ENCODE measurements at regions not wholly inside any gene's neighbourhood (a gene's known extent, or its start where the extent isn't known, plus 50 kb on each side); places are given as distances from the start of the nearest gene placed in this dataset.

DNA sequence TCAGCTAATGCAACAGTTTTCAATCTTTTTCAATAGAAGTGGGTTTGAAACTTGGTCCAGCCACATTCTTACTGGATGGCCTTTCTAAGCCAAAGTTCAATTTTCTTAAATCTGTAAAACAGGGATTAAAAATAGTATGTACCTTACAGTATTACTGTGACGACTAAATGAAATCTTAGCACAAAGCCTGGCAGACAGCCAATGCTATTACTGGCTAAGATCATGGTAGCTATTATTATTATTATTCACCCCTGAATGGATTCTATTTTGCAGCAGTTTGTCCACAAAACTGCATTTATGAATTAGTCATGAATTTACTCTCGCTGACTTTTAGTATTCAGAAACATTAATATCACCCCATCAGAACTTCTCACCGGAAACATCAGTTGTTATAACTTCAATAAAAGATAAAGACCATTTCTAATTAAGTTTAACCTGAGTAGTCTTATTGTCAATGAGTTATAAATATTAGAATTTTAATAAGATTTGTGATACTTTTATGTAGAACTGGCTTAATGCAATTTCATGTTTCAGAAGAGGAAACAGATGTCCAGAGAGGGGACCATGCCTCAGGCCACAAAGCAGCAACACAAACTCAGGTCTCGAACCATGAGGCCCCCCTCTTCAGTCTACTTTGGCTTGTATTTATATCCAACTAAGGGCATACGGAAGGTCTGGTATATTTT lies 468.2 kb downstream of the ARHGEF28 start:
- DNase-seq (ENCODE audit: low read depth, low spot score) (peak; percentile 76), FAIRE-seq (no peak)
- H4K20me1 ChIP-seq (replicated peaks; ENCODE audit: control insufficient read depth, extremely low read depth, insufficient read depth, low read length), result no peaks in the 10 kb centered on the region
- intact Hi-C loops (cut with micrococcal nuclease) (no loop called here), dilution Hi-C loops (cut with MboI; ENCODE audit: extremely low pct_ligation_motif_present, low sequenced_read_pairs) (no loop called here)
- TF ChIP-seq FOS (IDR thresholded peaks at IDR 0.05; ENCODE audit: borderline replicate concordance, insufficient read depth, low read length) (no peak), GATA2 (IDR thresholded peaks at IDR 0.05; ENCODE audit: insufficient read depth, insufficient read length, low read depth, low read length) (no peak), POLR2AphosphoS5 (IDR thresholded peaks at IDR 0.05; ENCODE audit: insufficient read depth, low read depth, low read length) (no peak), JUN (IDR thresholded peaks at IDR 0.05; ENCODE audit: borderline replicate concordance, insufficient read depth, insufficient read length, low read depth) (no peak)
- TF ChIP-seq, protein P1, sequence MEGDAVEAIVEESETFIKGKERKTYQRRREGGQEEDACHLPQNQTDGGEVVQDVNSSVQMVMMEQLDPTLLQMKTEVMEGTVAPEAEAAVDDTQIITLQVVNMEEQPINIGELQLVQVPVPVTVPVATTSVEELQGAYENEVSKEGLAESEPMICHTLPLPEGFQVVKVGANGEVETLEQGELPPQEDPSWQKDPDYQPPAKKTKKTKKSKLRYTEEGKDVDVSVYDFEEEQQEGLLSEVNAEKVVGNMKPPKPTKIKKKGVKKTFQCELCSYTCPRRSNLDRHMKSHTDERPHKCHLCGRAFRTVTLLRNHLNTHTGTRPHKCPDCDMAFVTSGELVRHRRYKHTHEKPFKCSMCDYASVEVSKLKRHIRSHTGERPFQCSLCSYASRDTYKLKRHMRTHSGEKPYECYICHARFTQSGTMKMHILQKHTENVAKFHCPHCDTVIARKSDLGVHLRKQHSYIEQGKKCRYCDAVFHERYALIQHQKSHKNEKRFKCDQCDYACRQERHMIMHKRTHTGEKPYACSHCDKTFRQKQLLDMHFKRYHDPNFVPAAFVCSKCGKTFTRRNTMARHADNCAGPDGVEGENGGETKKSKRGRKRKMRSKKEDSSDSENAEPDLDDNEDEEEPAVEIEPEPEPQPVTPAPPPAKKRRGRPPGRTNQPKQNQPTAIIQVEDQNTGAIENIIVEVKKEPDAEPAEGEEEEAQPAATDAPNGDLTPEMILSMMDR (IDR thresholded peaks at IDR 0.05; ENCODE audit: extremely low read depth in 1 of 2, insufficient read depth in 1 of 2, low read depth in 1 of 2, low read length in 2 of 2), result no peak
- TF ChIP-seq, protein P2, sequence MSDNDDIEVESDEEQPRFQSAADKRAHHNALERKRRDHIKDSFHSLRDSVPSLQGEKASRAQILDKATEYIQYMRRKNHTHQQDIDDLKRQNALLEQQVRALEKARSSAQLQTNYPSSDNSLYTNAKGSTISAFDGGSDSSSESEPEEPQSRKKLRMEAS (IDR thresholded peaks at IDR 0.05; ENCODE audit: insufficient read depth, insufficient read length), result no peak
- H3K4me2 ChIP-seq (ENCODE audit: insufficient read depth, low read length), result no peak overlapping the region
- ChIA-PET POLR2A (no interaction called here), CTCF (interaction anchor here (1.0 to 1.8 kb wide), 2 partner anchors 21 to 192 kb away, joined by 3 to 4 read pairs; no protein-coding TSS in a partner anchor)
- H3K79me2 ChIP-seq (ENCODE audit: control insufficient read depth, insufficient read depth, low read length), result no peaks in the 10 kb centered on the region
- no peak overlapping the region for H3K4me3 ChIP-seq (replicated peaks in 1 of 3; ENCODE audit: insufficient read depth in 1 of 3, low read depth in 1 of 3, low read length in 3 of 3)
- no peak overlapping the region for H3K9ac ChIP-seq (replicated peaks; ENCODE audit: extremely low read depth, insufficient read depth, low read length)
- peaks cover 3% of the 10 kb centered on the region for H3K4me1 ChIP-seq (ENCODE audit: control insufficient read depth, extremely low read depth, insufficient read depth, low read length)
- H3K36me3 ChIP-seq (ENCODE audit: control insufficient read depth in 2 of 2, extremely low read depth in 1 of 2, insufficient read depth in 2 of 2, low read length in 2 of 2), result no peaks in the 10 kb centered on the region
- H3K9me3 ChIP-seq (replicated peaks; ENCODE audit: control insufficient read depth, insufficient read depth, low read length), result no peaks in the 10 kb centered on the region
- peaks cover 2 to 3% of the 10 kb centered on the region in 2 experiments for H3K27me3 ChIP-seq (ENCODE audit: control insufficient read depth in 2 of 2, insufficient read depth in 2 of 2, low read length in 2 of 2)
- no peaks in the 10 kb centered on the region for H3K9me1 ChIP-seq (replicated peaks; ENCODE audit: control insufficient read depth, extremely low read depth, insufficient read depth, low read length)
- H2AFZ ChIP-seq (ENCODE audit: low read depth, low read length), result no peak overlapping the region
- no peak overlapping the region for H3K27ac ChIP-seq (ENCODE audit: insufficient read depth, low read depth, low read length)
- BruUV-seq (replicated peaks), result no TSS peak

Data from endothelial cell of umbilical vein (primary cell).